ENCODE measurements at regions not wholly inside any gene's neighbourhood (a gene's known extent, or its start where the extent isn't known, plus 50 kb on each side); places are given as distances from the start of the nearest gene placed in this dataset.

GRCh38 chr1:199778324-199778955 lies 249.1 kb upstream of the NR5A2 start:
- Histone ChIP-seq H3K4me2 (ENCODE audit: insufficient read depth, low read length) (no peak overlapping the region), H3K27me3 (ENCODE audit: insufficient read depth, low read length, poor library complexity) (peaks cover 10% of the 10 kb centered on the region), H2AFZ (ENCODE audit: low read depth, low read length) (no peak overlapping the region), H3K9me3 (ENCODE audit: insufficient read depth, low read length, severe bottlenecking) (no peaks in the 10 kb centered on the region), H3K27ac (ENCODE audit: low read length) (no peak overlapping the region), H4K20me1 (ENCODE audit: insufficient read depth, low read length) (no peaks in the 10 kb centered on the region), H3K79me2 (ENCODE audit: insufficient read depth, low read length) (no peaks in the 10 kb centered on the region), H3K36me3 (ENCODE audit: insufficient read depth, low read length) (no peaks in the 10 kb centered on the region), H3K4me1 (ENCODE audit: insufficient read depth, low read length) (no peaks in the 10 kb centered on the region), H3K9ac (ENCODE audit: low read depth, low read length) (no peak overlapping the region), H3K4me3 (ENCODE audit: low read depth in 1 of 2, low read length in 2 of 2) (no peak overlapping the region)
- no peak for TF ChIP-seq EZH2 (IDR thresholded peaks at IDR 0.05; ENCODE audit: borderline replicate concordance, low read depth, low read length, severe bottlenecking)
- DNase-seq (no peak), ATAC-seq (ENCODE audit: insufficient read depth, low read depth) (no peak)

DNA sequence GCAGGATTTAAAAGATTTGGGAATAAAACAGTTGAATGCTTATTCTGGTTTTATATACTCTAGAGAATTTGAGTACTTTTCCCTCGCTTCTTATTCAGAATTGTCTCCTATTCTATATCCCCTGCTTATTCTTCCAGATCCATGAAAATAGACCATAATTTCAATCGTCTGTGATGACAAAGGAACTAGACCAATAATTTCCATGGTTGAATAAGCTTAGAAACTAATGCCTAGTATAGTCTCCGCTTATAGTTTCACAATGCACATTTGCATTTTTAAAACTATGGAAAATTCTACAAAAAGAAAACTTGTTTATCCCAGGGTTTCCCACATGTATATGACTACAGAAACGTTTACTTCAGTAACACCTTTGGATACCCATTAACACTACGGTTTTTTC lies 247.4 kb upstream of the NR5A2 start:
- H3K36me3 ChIP-seq (ENCODE audit: insufficient read depth, low read length) = no peaks in the 10 kb centered on the region
- ATAC-seq (ENCODE audit: insufficient read depth, low read depth) = no peak
- DNase-seq = no peak

DNA sequence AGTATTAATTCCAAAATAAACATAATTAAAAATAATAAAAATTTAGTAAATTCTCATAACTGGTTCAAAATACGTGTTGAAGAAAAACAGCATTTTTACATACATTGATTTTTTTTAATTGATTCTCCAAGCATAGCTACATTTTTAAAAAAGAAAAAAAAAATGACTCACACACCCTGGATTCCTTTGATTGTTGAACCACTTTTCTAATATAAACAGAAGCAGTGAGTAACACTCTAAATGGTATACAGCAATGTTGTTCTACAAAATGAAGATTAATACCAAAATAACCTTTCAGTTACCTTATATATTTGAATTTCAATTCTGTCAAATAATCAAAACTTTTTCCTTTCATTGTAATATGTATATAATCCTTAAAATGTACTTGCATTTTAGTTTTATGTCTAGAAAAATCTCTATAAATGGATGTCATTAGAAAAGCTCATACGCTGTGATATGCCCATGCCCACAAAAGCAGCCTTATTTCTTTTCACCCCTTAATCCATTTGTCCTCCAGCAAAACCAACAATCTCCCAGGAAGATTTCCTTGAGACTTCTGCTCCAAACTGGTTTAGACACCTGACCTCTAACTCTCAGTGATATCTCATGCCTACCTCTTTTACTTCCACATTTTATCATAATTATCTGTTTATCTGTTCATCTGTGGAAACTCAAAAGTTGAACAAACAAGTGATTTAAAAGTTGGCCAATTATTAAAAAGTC lies 246.4 kb upstream of the NR5A2 start:
- ATAC-seq (ENCODE audit: insufficient read depth, low read depth) = no peak
- Histone ChIP-seq H3K27me3 (ENCODE audit: insufficient read depth, low read length, poor library complexity) (peaks cover 7% of the 10 kb centered on the region), H3K4me3 (ENCODE audit: low read depth in 1 of 2, low read length in 2 of 2) (no peak overlapping the region), H3K27ac (ENCODE audit: low read length) (no peak overlapping the region), H3K36me3 (ENCODE audit: insufficient read depth, low read length) (no peaks in the 10 kb centered on the region), H2AFZ (ENCODE audit: low read depth, low read length) (no peak overlapping the region), H3K9me3 (ENCODE audit: insufficient read depth, low read length, severe bottlenecking) (no peaks in the 10 kb centered on the region), H3K9ac (ENCODE audit: low read depth, low read length) (no peak overlapping the region), H3K4me1 (ENCODE audit: insufficient read depth, low read length) (no peaks in the 10 kb centered on the region), H3K79me2 (ENCODE audit: insufficient read depth, low read length) (no peaks in the 10 kb centered on the region), H4K20me1 (ENCODE audit: insufficient read depth, low read length) (no peaks in the 10 kb centered on the region), H3K4me2 (ENCODE audit: insufficient read depth, low read length) (no peak overlapping the region)
- TF ChIP-seq, protein P1, sequence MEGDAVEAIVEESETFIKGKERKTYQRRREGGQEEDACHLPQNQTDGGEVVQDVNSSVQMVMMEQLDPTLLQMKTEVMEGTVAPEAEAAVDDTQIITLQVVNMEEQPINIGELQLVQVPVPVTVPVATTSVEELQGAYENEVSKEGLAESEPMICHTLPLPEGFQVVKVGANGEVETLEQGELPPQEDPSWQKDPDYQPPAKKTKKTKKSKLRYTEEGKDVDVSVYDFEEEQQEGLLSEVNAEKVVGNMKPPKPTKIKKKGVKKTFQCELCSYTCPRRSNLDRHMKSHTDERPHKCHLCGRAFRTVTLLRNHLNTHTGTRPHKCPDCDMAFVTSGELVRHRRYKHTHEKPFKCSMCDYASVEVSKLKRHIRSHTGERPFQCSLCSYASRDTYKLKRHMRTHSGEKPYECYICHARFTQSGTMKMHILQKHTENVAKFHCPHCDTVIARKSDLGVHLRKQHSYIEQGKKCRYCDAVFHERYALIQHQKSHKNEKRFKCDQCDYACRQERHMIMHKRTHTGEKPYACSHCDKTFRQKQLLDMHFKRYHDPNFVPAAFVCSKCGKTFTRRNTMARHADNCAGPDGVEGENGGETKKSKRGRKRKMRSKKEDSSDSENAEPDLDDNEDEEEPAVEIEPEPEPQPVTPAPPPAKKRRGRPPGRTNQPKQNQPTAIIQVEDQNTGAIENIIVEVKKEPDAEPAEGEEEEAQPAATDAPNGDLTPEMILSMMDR (IDR thresholded peaks at IDR 0.05; ENCODE audit: borderline replicate concordance, extremely low read depth, low read length, poor library complexity, severe bottlenecking) = no peak
- no peak for DNase-seq

More for the DNA sequence above, 247.4 kb upstream of the NR5A2 start:
- H3K9ac ChIP-seq (ENCODE audit: low read depth, low read length) = no peak overlapping the region
- no peaks in the 10 kb centered on the region for H3K9me3 ChIP-seq (ENCODE audit: insufficient read depth, low read length, severe bottlenecking)
- H3K4me1 ChIP-seq (ENCODE audit: insufficient read depth, low read length) = no peaks in the 10 kb centered on the region
- no peaks in the 10 kb centered on the region for H4K20me1 ChIP-seq (ENCODE audit: insufficient read depth, low read length)
- H3K79me2 ChIP-seq (ENCODE audit: insufficient read depth, low read length) = no peaks in the 10 kb centered on the region
- TF ChIP-seq EZH2 (IDR thresholded peaks at IDR 0.05; ENCODE audit: borderline replicate concordance, low read depth, low read length, severe bottlenecking) = no peak
- TF ChIP-seq, protein P1 (IDR thresholded peaks at IDR 0.05; ENCODE audit: borderline replicate concordance, extremely low read depth, low read length, poor library complexity, severe bottlenecking) = no peak
- no peak overlapping the region for H3K27ac ChIP-seq (ENCODE audit: low read length)
- H2AFZ ChIP-seq (ENCODE audit: low read depth, low read length) = no peak overlapping the region
- H3K4me2 ChIP-seq (ENCODE audit: insufficient read depth, low read length) = no peak overlapping the region
- H3K4me3 ChIP-seq (ENCODE audit: low read depth in 1 of 2, low read length in 2 of 2) = no peak overlapping the region
- H3K27me3 ChIP-seq (ENCODE audit: insufficient read depth, low read length, poor library complexity) = peaks cover 10% of the 10 kb centered on the region

GRCh38 chr1:199784138-199784895 lies 243.2 kb upstream of the NR5A2 start:
- no peak for TF ChIP-seq EZH2 (IDR thresholded peaks at IDR 0.05; ENCODE audit: borderline replicate concordance, low read depth, low read length, severe bottlenecking)
- TF ChIP-seq, protein P1 (IDR thresholded peaks at IDR 0.05; ENCODE audit: borderline replicate concordance, extremely low read depth, low read length, poor library complexity, severe bottlenecking) = no peak
- Histone ChIP-seq H3K27me3 (ENCODE audit: insufficient read depth, low read length, poor library complexity) (peaks cover under 1% of the 10 kb centered on the region), H3K4me2 (ENCODE audit: insufficient read depth, low read length) (no peak overlapping the region), H3K9ac (ENCODE audit: low read depth, low read length) (no peak overlapping the region), H3K9me3 (ENCODE audit: insufficient read depth, low read length, severe bottlenecking) (no peaks in the 10 kb centered on the region), H2AFZ (ENCODE audit: low read depth, low read length) (no peak overlapping the region), H4K20me1 (ENCODE audit: insufficient read depth, low read length) (no peaks in the 10 kb centered on the region), H3K4me1 (ENCODE audit: insufficient read depth, low read length) (no peaks in the 10 kb centered on the region), H3K4me3 (ENCODE audit: low read depth in 1 of 2, low read length in 2 of 2) (no peak overlapping the region), H3K79me2 (ENCODE audit: insufficient read depth, low read length) (no peaks in the 10 kb centered on the region), H3K36me3 (ENCODE audit: insufficient read depth, low read length) (no peaks in the 10 kb centered on the region), H3K27ac (ENCODE audit: low read length) (no peak overlapping the region)
- DNase-seq (no peak), ATAC-seq (ENCODE audit: insufficient read depth, low read depth) (no peak)

All from DND-41 (cell line).